ENCODE measurements at regions not wholly inside any gene's neighbourhood (a gene's known extent, or its start where the extent isn't known, plus 50 kb on each side); places are given as distances from the start of the nearest gene placed in this dataset.

- DNase-seq (ENCODE audit: low spot score), result peak; percentile 52
Observed at GRCh38 chr3:27861046-27862036, 139.2 kb upstream of the EOMES start.

- DNase-seq (ENCODE audit: low spot score), result no peak
Observed at GRCh38 chr3:27865731-27866130, 143.6 kb upstream of the EOMES start.

GRCh38 chr3:27869152-27869551 lies 147.0 kb upstream of the EOMES start:
- DNase-seq (ENCODE audit: low spot score), result no peak

DNA sequence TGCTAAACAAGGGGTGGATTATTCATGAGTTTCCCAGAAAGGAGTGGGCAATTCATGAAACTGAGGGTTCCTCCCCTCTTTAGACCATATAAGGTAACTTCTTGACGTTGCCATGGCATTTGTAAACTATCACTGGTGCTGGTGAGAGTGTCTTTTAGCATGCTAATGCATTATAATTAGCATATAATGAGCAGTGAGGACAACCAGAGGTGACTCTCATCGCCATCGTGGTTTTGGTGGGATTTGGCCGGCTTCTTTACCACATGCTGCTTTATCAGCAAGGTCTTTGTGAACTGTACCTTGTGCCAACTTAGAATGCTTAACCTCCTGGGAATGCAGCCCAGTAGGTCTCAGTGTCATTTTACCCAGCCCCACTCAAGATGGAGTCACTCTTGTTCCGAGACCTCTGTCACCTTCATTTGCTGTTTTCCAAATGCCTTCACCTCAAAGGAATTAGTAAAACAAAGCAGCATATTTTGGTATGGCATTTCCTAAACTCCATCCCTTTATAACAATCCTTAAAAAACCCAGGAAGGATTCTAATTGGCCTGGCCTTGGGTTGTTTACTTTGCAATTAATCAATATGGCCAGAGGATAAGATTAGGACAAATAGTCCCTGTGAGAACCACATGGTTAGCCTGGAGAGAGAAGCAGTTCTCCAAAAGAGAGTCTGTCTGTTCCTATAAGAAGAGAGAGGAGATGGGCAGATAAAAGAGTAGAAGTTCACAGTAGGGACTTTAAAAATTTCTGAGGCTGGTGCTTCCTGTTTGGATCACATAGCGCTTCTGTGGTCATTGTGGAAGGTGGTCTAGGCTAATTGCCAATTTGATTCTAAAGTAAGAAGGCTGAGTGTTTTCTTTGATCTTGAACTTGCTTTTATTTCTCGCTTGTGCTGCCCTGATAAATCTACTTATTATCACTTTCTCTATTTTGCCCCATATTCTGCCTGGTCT lies 155.2 kb upstream of the EOMES start:
- no peak for DNase-seq (ENCODE audit: low spot score)

- DNase-seq (ENCODE audit: low spot score), result no peak
Observed at GRCh38 chr3:27878014-27878383, 155.9 kb upstream of the EOMES start.

DNA sequence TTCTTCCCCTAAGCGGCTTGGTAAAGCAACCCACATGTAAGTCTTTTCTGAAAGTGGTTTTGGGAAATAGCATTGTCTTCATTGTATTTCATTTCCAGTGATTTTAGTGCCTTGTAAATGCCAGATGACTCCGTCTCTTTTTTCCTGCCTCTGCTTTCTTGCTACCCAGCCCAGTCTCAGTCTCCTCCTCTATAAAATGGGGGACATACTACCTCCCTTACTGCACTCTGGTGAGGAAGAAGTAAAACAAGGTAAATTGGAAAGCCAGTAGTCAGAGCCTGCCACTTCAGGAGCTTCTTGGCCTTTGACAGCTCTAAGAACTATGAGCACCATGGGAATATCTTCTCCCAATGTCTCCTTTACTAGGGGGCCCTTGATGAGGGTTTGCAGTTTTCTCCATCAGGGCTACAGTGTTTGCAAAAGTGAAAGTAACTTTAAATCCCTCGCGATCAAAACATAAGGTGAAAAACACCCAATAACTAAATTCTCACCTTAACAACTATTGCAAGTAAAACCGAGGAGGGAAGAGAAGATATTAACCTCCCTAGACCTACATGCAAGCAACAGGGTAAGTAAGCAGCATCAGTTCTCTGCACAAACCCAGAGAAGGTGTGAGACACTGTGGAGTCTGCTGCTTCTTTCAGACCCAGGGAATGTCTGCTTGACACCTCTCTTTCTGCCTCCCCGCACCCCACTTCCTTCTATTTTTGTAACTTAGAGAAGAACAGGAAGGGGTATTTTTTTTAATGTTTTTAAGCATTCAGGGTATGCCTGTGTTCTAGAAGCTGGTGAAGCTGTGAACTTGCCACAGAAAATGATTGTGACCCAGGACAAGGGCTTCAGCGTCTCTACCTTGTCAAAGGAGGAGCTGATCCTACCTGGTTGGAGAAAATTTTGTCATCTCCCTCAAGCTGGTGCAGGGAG lies 159.1 kb upstream of the EOMES start:
- peak; percentile 63 for DNase-seq (ENCODE audit: low spot score)

DNA sequence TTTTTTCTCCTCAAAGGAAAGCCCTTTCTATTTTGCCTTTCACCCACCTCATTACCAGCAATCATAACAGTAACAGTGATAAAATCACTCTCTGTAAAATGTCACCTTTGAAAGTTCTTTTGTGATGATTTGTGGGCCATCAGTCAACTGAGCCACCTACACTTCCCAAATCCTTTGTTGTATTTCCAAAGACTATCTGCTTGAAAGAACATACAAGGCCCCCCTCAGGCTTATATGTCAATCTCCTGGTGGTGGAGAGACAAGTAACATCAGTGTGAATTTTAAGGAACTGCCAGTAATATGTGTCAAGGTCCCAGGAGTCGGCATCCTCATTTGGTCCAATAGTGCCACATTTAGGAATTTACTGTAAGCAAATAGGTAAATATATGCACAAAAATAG lies 161.1 kb upstream of the EOMES start:
- no peak for DNase-seq (ENCODE audit: low spot score)

DNA sequence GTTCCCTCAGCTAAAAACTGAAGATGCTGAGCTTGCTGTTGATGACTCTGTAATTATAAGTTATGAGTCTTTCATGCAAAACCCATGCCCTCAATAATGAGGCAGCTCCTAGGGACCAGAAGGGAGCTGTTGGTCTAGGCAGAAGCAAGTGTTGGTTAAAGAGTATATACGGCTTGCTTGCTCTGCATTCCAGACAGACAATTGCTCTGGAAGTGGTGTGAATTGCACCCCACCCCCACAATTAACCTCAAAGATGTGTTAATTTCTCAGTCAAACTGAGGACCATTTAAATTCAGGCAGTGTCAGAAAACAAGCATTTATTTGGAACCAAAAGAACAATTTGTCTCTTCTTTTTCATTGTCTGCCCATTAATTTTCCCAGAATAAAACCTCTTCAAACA lies 163.5 kb upstream of the EOMES start:
- no peak for DNase-seq (ENCODE audit: low spot score)

DNA sequence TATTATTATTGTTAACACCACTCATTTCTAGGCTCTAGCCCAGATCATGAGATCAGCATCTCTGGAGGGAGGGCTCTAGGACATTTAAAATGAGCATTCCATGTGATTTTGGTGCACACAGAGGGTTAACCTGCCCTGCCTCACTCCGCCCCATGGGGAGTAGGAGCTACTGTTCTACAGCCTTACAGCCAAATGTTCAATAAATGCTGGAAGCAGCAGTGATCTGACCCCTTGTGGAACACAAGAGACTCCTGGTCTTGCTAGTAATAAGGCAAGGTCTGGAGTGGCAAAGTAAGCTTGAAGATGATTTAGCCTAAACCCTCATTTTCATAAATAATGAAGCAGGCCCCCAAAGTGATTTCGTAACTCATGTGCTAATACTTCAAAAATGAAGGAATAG lies 166.4 kb upstream of the EOMES start:
- DNase-seq (ENCODE audit: low spot score), result no peak

DNA sequence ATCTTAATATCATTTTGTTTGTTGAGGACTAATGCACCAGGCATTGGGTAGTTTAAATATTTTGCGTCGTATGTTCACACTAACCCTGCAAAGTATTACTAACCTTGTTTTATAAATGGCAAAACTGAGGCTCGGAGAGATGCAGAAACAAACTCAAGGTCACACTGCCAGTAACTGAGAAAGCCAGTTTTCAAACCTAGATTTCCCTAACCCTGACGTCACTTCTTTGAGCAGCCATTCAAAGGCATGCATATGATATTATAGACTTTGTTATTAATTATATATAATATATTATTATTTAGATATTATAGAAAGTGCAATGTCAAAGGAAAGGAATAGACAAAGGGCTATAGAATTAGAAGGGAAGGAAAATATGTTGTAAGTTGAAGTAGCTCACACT lies 167.6 kb upstream of the EOMES start:
- no peak for DNase-seq (ENCODE audit: low spot score)

- peak; percentile 62 for DNase-seq (ENCODE audit: low spot score)
Observed at GRCh38 chr3:27900316-27900715, 178.2 kb upstream of the EOMES start.

GRCh38 chr3:27903446-27903845 lies 181.3 kb upstream of the EOMES start:
- peak; percentile 19 for DNase-seq (ENCODE audit: low spot score)

- peak; percentile 48 for DNase-seq (ENCODE audit: low spot score)
Observed at GRCh38 chr3:27905625-27906024, 183.5 kb upstream of the EOMES start.

GRCh38 chr3:27907148-27907547 lies 185.0 kb upstream of the EOMES start:
- DNase-seq (ENCODE audit: low spot score), result no peak

DNA sequence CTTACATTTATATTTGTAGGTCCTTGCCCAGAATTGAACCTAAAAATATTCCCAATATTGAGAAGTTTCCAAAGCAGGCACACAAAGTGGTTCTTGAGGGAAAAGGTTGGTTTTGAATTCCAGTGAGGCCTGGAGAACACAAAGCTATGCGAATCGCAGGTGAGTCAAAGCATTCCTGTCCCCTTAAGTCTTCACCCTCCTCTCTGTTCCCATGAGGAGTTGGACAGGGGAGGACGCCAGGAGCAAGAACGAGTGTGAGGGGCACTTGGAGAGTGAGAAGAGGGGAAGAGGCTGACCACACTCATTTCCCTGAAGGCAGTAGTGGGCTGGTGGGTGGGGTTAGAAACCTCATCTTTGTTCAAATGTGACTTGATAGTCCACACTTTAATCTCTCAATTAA lies 185.8 kb upstream of the EOMES start:
- no peak for DNase-seq (ENCODE audit: low spot score)

DNA sequence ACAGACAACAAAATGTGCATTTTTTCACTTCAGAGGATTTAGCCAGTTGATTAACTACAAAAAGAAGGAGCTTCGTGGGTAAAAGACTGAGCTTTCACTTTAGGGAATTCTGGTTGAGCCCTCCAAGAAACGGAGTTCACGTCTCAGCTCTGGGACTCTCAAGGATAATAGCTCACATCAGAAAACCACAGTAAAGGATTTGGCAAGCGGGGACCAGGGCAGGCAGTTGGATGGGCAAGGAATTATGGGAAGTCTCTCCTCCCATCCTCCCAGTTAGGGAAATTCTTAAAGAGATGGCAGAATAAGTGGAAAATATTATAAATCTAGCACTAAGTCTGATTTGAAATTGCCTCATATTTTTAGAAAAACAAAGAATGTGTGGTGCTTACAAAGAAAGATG lies 188.3 kb upstream of the EOMES start:
- no peak for DNase-seq (ENCODE audit: low spot score)

- DNase-seq (ENCODE audit: low spot score), result no peak
Observed at GRCh38 chr3:27914199-27914598, 192.1 kb upstream of the EOMES start.

DNA sequence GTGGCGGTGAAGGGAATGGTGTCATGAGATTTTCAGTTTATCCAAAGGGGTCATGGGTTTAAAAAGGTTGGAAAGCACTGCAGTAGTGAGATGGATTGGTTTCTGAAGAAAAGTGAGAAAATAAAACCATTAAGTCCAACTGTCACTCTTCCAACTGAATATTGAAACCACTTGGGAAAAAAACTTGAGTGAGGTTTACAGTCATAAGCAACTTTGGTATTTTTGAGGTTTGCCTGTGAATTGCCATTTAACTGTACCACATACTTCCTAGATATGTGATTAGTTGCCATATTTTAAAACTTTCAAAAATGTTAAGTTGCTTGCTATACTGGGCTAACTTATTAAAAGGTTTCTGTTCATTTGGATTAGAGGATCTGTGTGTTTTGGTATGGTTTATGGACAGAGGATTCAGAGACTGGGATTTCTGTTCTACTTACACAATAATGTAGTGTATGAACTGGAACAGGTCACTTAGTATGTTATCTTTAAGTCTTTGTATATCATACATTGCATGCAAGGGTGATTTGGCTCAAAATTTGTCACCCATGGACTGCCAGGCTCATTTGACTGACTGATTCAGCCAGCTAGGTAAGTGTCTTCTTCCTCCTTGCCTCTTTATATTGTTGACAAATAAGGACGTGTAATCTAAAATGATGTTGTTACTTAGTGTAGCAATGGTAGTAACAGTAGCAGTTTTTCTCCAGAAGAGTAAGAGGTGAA lies 201.4 kb upstream of the EOMES start:
- no peak for DNase-seq (ENCODE audit: low spot score)

- no peak for DNase-seq (ENCODE audit: low spot score)
Observed at GRCh38 chr3:27927882-27928281, 205.8 kb upstream of the EOMES start.

- DNase-seq (ENCODE audit: low spot score), result no peak
Observed at GRCh38 chr3:27930052-27930602, 208.0 kb upstream of the EOMES start.

DNA sequence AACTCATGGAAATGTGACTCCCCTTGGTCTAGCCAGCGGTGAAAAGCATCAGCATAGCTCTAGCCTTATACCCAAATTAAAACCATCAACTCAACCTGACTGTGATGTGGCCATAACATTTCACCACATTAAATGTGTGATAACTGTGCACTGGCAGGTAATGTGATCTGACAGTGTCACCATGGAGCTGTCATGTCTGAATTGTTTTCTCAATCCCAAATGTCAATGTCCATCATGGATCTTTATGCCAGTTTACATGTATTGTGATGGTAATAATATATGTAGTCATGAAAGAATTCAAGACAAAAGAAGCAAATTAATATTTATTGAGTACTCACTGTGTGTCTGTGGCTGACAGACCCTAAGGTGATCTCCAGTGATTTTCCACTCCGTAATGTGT lies 213.4 kb upstream of the EOMES start:
- no peak for DNase-seq (ENCODE audit: low spot score)

All from CD4-positive, alpha-beta T cell treated with Interleukin-15 for 4 hours (primary cell).